ENCODE measurements at regions not wholly inside any gene's neighbourhood (a gene's known extent, or its start where the extent isn't known, plus 50 kb on each side); places are given as distances from the start of the nearest gene placed in this dataset.

DNA sequence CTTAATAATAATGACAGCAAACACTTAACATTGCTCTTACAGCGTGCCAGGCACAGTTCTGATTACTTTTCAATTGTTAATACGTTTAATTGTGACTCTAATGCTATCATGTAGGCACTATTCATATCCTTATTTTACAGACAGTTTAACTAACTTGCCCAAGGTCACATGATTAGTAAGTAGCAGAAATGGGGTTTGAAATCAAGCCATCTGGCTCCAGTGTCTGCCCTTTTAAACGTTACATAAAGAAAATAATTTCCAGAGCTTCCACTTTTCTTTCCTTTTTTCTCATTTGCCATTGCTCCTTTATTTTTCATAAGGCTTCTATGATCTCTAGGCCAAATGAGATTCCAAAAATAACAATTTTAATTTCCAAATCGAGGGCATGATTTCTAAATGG lies 50.6 kb upstream of the IKZF2 start:
- no peak for DNase-seq (ENCODE audit: low read depth)

DNA sequence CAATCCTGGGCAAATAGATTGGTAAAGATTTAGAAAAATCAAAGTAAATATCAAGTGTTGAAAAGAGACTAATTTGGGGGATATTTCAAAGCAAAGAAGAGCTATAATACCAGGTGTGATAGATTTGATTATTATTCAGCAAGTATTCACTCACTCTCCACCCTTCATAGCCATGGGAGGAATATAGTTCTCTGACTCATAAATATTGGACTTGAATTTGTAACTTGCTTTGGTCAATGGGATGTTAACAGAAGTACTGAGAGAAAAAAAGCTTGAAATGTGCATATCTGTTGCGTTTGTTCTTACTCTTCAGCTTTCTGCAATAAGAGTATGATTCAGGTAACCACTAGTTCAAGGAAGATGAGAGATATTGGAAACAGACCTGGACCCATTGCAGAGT lies 54.5 kb upstream of the IKZF2 start:
- DNase-seq (ENCODE audit: low read depth) = no peak

DNA sequence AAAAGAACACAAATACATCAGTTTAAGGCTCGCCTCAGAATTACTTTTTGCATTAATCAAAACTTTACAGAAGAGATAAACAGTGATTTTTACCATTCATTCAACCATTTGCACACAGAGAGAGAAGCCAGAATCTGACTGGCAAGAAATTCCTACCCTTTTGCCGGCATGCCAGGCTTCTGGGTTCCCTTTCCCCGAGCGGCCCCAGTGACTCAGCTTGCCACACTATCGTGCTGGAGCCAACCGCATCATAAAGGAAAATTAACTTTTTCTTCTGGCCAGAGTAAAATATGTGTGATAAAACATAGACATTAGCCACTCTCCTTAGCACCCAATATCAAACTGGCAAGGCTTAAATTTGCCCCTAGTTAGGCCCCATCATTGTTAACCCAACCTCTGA lies 61.8 kb upstream of the IKZF2 start:
- DNase-seq (ENCODE audit: low read depth) = no peak

DNA sequence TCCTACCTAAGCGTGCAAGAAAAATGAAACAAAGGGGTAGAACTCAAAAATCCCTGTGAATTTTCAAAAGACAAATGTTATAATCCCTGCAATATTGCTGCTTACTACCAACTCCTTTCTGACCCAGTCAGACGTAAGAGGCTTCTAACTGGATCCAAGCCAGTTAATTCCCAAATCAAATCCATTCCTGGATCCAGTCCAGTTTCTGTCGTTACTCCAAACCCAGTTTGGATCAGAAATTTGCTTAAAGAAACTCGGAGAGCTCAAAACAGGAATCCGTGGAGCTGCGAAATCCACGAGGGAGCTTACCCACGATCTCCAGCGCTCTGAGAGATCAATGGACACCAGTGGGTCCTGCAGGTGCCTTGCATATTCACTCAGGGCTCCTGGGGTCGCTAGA lies 62.8 kb upstream of the IKZF2 start:
- DNase-seq (ENCODE audit: low read depth) = no peak

DNA sequence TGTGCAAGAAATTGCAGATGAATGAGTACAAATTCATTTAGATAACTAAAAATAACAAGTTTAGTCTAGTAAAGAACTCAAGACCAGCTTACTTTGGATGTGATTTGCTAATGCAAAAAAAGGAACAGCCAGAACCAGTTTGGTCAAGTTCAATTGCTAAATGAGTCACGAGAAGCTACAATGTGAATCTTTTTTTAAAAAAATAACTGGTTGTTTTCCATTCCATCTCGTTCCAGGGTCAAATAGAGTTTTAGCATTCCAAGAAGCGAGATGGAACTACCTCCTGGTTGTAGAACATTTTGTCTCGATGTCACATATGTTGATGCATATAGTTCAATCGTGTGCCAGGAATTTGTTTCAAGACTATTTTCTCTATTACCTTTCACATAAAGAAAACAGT lies 65.0 kb upstream of the IKZF2 start:
- DNase-seq (ENCODE audit: low read depth) = no peak

DNA sequence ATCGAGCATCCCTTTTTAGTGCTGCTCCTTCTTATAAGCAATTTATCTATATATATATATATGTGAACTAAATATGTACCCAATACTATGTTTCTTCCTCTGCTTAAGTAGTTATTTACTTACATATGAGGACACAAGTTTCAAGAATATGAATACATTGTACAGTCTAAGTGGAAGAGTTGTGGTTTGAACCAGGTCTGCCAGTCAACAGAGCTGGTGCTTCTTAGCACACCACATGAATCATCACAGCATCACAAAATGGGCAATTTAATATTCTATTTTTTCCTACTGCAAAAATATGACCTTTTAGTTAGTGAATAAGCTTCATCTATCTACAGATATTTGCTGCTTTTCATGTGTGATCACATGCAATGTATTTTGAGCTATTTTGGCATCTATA lies 64.4 kb upstream of the SPAG16 start:
- DNase-seq (ENCODE audit: low read depth) = no peak

DNA sequence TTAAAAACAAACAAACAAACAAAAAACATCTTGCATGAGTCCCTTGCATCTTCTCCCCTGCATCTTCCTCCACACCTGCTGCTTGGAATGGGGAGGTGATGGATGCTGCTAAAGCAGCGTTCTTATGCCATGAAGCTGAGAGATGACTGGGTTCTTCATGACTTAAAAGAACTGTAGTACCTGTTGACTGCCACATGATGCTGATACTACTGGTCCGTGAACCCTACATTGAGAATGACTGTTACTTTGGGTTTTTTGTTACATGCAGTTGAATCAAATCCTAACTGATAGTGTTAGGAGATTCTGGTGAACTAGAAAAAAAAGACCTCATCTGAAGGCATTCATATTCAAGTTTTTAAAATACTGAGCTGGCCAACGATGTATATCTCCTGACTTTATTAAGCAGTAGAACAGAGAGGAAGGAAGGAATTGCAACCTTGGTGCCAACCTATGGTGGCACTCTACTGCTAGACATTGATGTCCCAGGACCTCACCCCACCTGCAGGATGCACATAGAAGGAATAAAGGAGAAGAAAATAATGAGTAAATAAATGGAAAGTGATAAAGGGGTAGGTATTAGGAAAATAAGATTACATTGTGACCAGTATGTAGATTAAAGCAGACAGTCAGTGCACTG lies 63.2 kb upstream of the SPAG16 start:
- DNase-seq (ENCODE audit: low read depth) = no peak

DNA sequence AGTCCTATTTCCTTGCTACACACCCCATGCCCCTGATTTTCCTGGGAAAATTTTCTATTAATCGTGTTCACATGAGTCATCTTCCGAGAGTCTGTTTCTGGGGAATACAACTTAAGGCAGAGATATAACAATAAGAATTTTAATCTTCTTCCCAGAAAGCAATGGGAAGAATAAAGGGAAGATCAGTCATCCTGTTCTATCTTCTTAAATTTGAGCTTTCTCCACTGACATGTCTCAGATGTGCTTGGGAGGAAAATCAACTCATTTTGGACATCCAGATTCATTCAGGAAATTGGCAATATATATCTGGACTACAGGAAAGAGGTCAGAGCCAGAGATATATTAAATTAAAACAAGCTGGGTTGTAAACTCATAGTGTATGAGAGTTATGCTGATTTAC lies 62.3 kb upstream of the SPAG16 start:
- no peak for DNase-seq (ENCODE audit: low read depth)

DNA sequence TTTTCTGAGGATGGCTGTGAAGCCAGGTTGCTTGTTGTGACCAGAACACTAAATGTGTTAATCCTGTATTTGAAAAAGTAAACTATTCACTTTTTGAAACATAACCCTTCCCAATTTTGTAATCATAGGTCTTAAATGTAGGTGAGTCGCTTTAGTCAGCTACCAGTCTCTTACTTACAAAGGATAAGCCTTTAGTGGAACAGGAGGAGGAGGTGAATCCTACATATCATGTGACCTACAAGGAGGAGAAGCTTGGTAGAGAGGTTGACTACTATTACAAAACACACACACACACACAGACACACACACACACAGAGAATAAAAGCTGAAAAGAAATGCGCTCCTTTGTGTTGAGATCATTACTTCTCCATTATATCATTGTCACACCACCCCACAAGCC lies 59.9 kb upstream of the SPAG16 start:
- no peak for DNase-seq (ENCODE audit: low read depth)

DNA sequence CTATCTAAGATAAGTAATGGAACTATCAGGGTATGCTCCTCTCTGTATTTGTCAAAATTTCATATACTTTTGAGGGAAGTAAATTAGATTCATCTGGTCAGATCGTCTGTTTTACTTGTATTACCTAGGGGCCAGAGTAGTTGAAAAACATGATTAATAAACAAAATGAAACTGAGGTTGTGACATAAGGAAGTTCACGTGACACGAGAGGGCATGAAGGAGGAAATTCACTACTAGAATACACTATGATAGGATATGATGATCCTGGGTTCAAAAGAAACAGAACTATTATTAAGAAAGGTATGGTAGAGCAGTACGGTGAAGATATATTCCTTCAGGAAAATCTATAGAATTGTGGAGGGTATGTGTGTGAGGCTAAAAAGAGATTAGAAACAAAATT lies 58.4 kb upstream of the SPAG16 start:
- no peak for DNase-seq (ENCODE audit: low read depth)

DNA sequence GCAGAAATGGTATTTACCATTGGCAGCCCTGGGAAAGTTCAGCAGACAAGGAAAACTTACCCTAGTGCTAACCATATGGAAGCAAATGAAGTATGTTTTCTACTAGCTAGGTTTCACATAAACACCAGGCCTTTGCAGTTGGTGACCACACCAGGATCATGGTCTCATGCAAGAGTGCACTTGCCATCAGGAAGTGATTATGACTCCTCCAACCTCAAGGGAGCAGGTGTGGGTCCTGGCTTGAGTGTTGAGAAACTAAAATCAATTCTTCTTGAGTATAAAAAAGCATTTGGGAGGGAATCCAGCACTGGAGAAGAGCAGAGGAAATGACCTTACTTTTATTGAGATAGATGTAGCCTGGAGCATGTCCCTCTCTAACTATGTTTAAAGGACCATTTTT lies 56.8 kb upstream of the SPAG16 start:
- no peak for DNase-seq (ENCODE audit: low read depth)

DNA sequence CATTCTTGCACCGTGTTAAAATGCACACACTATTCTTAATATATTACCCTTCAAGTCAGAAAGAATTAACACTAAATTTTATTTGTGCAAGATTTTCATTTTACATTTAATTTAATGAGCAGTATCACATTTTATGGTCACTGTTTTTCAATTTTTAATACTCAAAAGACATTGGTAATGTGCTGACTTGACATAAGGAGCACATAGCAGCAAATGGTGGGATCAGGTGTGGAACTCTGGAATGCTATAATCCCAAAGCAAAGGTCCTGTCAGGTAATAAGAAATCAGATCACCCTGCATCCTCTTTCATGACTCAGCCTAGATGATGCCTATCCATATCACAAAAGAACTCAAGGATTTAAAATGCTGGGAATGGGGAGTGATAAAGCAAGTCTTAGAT lies 55.6 kb upstream of the SPAG16 start:
- DNase-seq (ENCODE audit: low read depth) = no peak

DNA sequence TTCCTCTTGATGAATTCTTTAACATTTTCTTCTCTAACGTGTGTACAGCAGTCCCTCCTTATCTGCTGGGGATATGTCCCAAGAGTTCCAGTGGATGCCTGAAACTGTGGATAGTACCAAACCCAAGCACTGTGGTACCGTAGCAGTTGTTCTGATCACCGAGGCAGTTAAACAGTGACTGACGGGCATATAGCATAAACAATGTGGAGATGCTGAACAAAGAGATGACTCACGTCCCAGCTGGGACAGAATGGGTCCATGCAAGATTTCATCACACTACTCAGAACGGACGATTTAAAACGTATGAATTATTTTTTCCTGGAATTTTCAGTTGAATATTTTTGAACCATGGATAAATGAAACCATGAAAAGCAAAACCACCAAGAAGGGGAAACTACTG lies 54.5 kb upstream of the SPAG16 start:
- DNase-seq (ENCODE audit: low read depth) = no peak

DNA sequence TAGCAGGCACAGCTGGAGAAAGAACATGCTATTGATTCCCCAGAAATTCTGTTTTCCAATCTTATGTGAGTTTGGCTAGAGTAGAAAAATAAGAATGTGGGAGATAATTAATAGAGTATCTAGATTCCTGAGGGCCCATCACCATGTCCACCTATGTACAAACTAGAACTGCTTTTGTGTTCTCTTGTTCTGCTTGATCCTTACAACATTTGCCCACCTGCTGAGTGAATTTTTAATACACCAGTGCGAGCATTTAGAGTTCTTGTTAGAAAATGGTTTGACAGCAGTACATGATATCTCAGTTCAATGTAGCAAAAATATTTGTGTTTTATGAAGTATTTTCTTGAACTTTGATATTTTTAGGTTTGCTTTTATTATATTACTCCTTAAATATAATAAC lies 52.3 kb upstream of the SPAG16 start:
- no peak for DNase-seq (ENCODE audit: low read depth)

DNA sequence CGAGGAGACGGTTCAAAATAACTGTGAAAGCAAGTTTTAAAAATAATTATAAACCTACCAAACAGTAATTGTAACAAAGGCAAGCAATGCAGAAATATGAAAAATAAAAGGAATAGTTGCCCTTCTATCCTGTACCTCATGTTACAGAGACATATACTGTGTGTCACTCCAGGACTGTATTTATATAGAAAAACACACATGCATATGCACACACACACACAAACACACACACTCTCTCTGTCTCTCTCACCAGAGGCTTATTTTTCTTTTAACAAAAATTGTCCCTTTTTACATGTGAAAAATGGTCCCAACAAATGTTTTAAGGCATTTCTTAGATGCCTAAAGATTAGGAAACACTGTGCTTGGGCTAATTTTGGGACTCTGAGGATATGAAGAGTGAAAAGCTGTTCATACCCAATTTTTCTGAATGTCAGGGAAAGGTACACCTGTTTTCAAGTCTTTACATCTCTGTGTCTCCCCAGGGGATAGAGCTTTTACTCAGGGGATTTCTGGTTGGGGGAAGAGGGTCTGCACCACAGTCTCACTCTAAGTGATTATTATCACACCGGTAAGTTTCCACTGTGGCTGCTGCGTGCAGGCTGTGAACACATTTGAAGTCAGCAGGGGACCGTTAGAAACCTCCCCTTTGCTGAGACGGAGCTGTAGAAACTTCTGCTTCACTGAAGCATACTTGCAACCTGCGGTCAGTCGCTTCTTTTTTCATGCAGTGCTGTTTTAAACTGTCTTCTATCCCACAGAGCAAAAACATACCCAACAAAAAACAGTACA lies 51.4 kb upstream of the SPAG16 start:
- peak; percentile 16 for DNase-seq (ENCODE audit: low read depth)

DNA sequence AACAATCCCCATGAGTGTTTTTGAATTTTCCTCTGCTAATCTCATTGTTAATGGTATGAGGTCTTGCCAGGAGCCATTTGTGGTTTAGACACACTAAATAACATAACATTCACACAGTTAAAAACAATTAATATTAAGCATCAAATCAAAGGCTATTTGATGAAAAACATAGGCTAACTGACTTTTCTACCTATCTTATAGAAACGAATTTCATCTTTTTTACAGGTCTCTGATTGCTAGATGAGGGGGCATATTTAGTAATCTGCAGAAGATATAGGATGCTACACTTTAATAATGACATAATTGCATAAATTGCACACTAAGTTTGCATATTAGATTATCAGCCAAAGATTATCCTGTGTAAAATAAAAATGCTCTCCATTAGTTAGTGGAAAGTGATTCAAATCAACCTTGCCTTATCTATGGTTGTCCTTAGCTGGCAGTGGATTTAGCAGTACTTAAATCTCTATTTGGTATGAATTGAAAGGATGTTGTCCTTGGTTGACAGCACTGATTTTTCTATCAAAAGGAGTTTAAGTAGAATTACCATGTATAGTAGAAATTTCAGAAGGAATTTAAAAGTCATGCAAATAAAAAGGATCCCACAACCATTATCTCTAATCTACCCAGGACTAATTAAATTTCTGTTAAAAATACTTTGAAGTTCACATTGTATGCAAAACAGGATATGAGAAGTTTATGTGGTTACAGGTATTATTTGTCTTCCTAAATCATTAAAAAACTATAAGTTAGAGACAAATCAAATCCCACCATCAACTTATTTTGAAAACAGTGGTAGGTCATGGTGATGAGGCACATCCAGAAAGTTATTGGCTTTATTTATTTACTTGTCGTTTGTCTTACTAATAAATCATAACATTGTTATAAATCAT lies 50.6 kb upstream of the SPAG16 start:
- no peak for DNase-seq (ENCODE audit: low read depth)

Data from stimulated activated CD8-positive, alpha-beta memory T cell treated with anti-CD3 and anti-CD28 coated beads, Interleukin-4, amount 100 ng/mL, for 24 hours (primary cell).